ENCODE measurements at regions not wholly inside any gene's neighbourhood (a gene's known extent, or its start where the extent isn't known, plus 50 kb on each side); places are given as distances from the start of the nearest gene placed in this dataset.

- no peaks in the 10 kb centered on the region for H4K20me1 ChIP-seq (ENCODE audit: insufficient read depth)
- no peak overlapping the region for H2AFZ ChIP-seq (ENCODE audit: low read depth, low read length)
- no peaks in the 10 kb centered on the region for H3F3A ChIP-seq (ENCODE audit: insufficient read depth, low read length, poor library complexity, severe bottlenecking)
- H3K36me3 ChIP-seq (ENCODE audit: insufficient read depth, low read length): no peaks in the 10 kb centered on the region
- H3K27me3 ChIP-seq (ENCODE audit: insufficient read depth, low read depth, low read length): no peaks in the 10 kb centered on the region
- H3K27ac ChIP-seq (ENCODE audit: low read length): no peak overlapping the region
- no peaks in the 10 kb centered on the region for H3K9me3 ChIP-seq (ENCODE audit: low read length)
- no peaks in the 10 kb centered on the region for H3K79me2 ChIP-seq (replicated peaks; ENCODE audit: insufficient read depth, low read length)
- no peak overlapping the region for H3K4me2 ChIP-seq (ENCODE audit: low read length)
- no peaks in the 10 kb centered on the region for H3K9me2 ChIP-seq (ENCODE audit: insufficient read depth, low read length)
- H3K4me3 ChIP-seq (ENCODE audit: low read length): no peak overlapping the region
- TF ChIP-seq MXI1 (conservative IDR thresholded peaks at IDR 0.05; ENCODE audit: poor library complexity, severe bottlenecking) (no peak), POLR2AphosphoS5 (IDR thresholded peaks at IDR 0.05) (no peak), REST (IDR thresholded peaks at IDR 0.05; ENCODE audit: borderline replicate concordance) (no peak), CTCF (IDR thresholded peaks at IDR 0.05; ENCODE audit: poor library complexity, severe bottlenecking) (no peak), EP300 (conservative IDR thresholded peaks at IDR 0.05; ENCODE audit: poor library complexity, severe bottlenecking) (no peak), RAD21 (conservative IDR thresholded peaks at IDR 0.05) (no peak), TAF1 (IDR thresholded peaks at IDR 0.05; ENCODE audit: low read depth) (no peak), SMC3 (conservative IDR thresholded peaks at IDR 0.05; ENCODE audit: poor library complexity) (no peak), EZH2 (IDR thresholded peaks at IDR 0.05; ENCODE audit: borderline replicate concordance, insufficient read depth, low read length, poor library complexity, severe bottlenecking) (no peak)
- no peak overlapping the region for H3K9ac ChIP-seq (ENCODE audit: low read length)
Measured at GRCh38 chr10:110356628-110357245, 52.0 kb upstream of the SMNDC1 start.

- H3K79me2 ChIP-seq (replicated peaks; ENCODE audit: insufficient read depth, low read length): no peaks in the 10 kb centered on the region
- H3K27ac ChIP-seq (ENCODE audit: low read length): no peak overlapping the region
- H4K20me1 ChIP-seq (ENCODE audit: insufficient read depth): no peaks in the 10 kb centered on the region
- no peak overlapping the region for H3K4me2 ChIP-seq (ENCODE audit: low read length)
- no peak for TF ChIP-seq TAF1 (IDR thresholded peaks at IDR 0.05; ENCODE audit: low read depth)
- TF ChIP-seq MXI1 (conservative IDR thresholded peaks at IDR 0.05; ENCODE audit: poor library complexity, severe bottlenecking): no peak
- TF ChIP-seq RAD21 (conservative IDR thresholded peaks at IDR 0.05): no peak
- no peak for TF ChIP-seq CTCF (IDR thresholded peaks at IDR 0.05; ENCODE audit: poor library complexity, severe bottlenecking)
- no peak for TF ChIP-seq POLR2AphosphoS5 (IDR thresholded peaks at IDR 0.05)
- TF ChIP-seq SMC3 (conservative IDR thresholded peaks at IDR 0.05; ENCODE audit: poor library complexity): no peak
- no peak for TF ChIP-seq EP300 (conservative IDR thresholded peaks at IDR 0.05; ENCODE audit: poor library complexity, severe bottlenecking)
- TF ChIP-seq EZH2 (IDR thresholded peaks at IDR 0.05; ENCODE audit: borderline replicate concordance, insufficient read depth, low read length, poor library complexity, severe bottlenecking): no peak
- no peak for TF ChIP-seq REST (IDR thresholded peaks at IDR 0.05; ENCODE audit: borderline replicate concordance)
- no peak overlapping the region for H2AFZ ChIP-seq (ENCODE audit: low read depth, low read length)
- no peaks in the 10 kb centered on the region for H3F3A ChIP-seq (ENCODE audit: insufficient read depth, low read length, poor library complexity, severe bottlenecking)
- H3K27me3 ChIP-seq (ENCODE audit: insufficient read depth, low read depth, low read length): no peaks in the 10 kb centered on the region
- no peaks in the 10 kb centered on the region for H3K9me2 ChIP-seq (ENCODE audit: insufficient read depth, low read length)
- no peaks in the 10 kb centered on the region for H3K9me3 ChIP-seq (ENCODE audit: low read length)
- no peaks in the 10 kb centered on the region for H3K36me3 ChIP-seq (ENCODE audit: insufficient read depth, low read length)
- H3K9ac ChIP-seq (ENCODE audit: low read length): no peak overlapping the region
- no peak overlapping the region for H3K4me3 ChIP-seq (ENCODE audit: low read length)
Measured at GRCh38 chr10:110357252-110357780, 52.6 kb upstream of the SMNDC1 start.

Data from neural cell (in vitro differentiated cells).